Endothelial cell of umbilical vein (primary cell): ENCODE measurements at regions not wholly inside any gene's neighbourhood (a gene's known extent, or its start where the extent isn't known, plus 50 kb on each side); places are given as distances from the start of the nearest gene placed in this dataset.

Source experiments
- BruUV-seq: library from RNA; stranded (reverse); fragments of 400-500 nt; replicated peaks from 2 replicates; lab custom pipeline; 2021; lab: Mats Ljungman, UMichigan
- CTCF ChIA-PET: fragments of 300-600, 350-600 bp; sonication (Branson Sonifier 250); formaldehyde crosslinking; loops from one replicate; lab custom pipeline; 2021; ENCODE audit warnings: antibody characterized with exemption, inconsistent platforms; lab: Charles Lee
- POLR2A ChIA-PET: fragments of 300-600, 350-600 bp; sonication (Branson Sonifier 250); formaldehyde crosslinking; loops from one replicate; lab custom pipeline; 2021; ENCODE audit warnings: antibody characterized with exemption, inconsistent platforms; lab: Charles Lee
- DNase-seq: peaks from one replicate; pipeline ENCODE4 v3.0.0-alpha.2; 2011; ENCODE audit warnings: low read depth, low spot score
- FAIRE-seq: peaks from 2 replicates; lab custom pipeline; 2011; peaks lifted over from hg19 to GRCh38; lab: Jason Lieb, UNC
- H2AFZ ChIP-seq: 2 replicates; pipeline ENCODE4 v1.6.0; 2012; ENCODE audit warnings: low read depth, low read length, control low read depth, inconsistent platforms
- H3K27ac ChIP-seq: 2 replicates; pipeline ENCODE4 v1.5.1; 2011; ENCODE audit warnings: low read depth, mild to moderate bottlenecking, control low read depth, low read length, moderate library complexity; ENCODE audit not compliant: insufficient read depth
- H3K27me3 ChIP-seq, 2 experiments: 2 replicates each; pipeline versions ENCODE4 v1.6.0 to v1.6.1; 2011; ENCODE audit warnings: low read length in 2 of 2, mixed read lengths in 1 of 2; ENCODE audit not compliant: control insufficient read depth in 2 of 2, insufficient read depth in 2 of 2
- H3K36me3 ChIP-seq, 2 experiments: 2 replicates in 1 of 2; 3 replicates in 1 of 2; pipeline ENCODE4 v1.5.1; 2011; ENCODE audit warnings: low read length in 2 of 2, mild to moderate bottlenecking in 1 of 2, moderate library complexity in 1 of 2; ENCODE audit not compliant: control insufficient read depth in 2 of 2, insufficient read depth in 2 of 2; ENCODE audit errors: extremely low read depth in 1 of 2
- H3K4me1 ChIP-seq: 3 replicates; pipeline ENCODE4 v1.5.1; 2011; ENCODE audit warnings: mild to moderate bottlenecking, low read length; ENCODE audit not compliant: control insufficient read depth, insufficient read depth; ENCODE audit errors: extremely low read depth
- H3K4me2 ChIP-seq: 2 replicates; pipeline ENCODE4 v1.6.1; 2011; ENCODE audit warnings: low read length, control low read depth, mixed read lengths; ENCODE audit not compliant: insufficient read depth
- H3K4me3 ChIP-seq, 3 experiments: fragments of 200-600 bp in 1 of 3; sonication (generic), shearing (Covaris generic) in 1 of 3; replicated peaks in 1 of 3; 2 replicates each; pipeline ENCODE4 v1.5.1; 2011 to 2016; ENCODE audit warnings: control low read depth in 3 of 3, low read length in 3 of 3, mild to moderate bottlenecking in 2 of 3, inconsistent platforms in 1 of 3, low read depth in 1 of 3, moderate library complexity in 1 of 3; ENCODE audit not compliant: insufficient read depth in 1 of 3
- H3K79me2 ChIP-seq: 2 replicates; pipeline ENCODE4 v1.6.0; 2012; ENCODE audit warnings: low read length, inconsistent platforms; ENCODE audit not compliant: control insufficient read depth, insufficient read depth
- H3K9ac ChIP-seq: replicated peaks from 2 replicates; pipeline ENCODE3; 2011; ENCODE audit warnings: low read length, control low read depth; ENCODE audit not compliant: insufficient read depth; ENCODE audit errors: extremely low read depth
- H3K9me1 ChIP-seq: replicated peaks from 3 replicates; pipeline ENCODE4 v1.6.0; 2011; ENCODE audit warnings: mild to moderate bottlenecking, low read length; ENCODE audit not compliant: control insufficient read depth, insufficient read depth; ENCODE audit errors: extremely low read depth
- H3K9me3 ChIP-seq: replicated peaks from 2 replicates; pipeline ENCODE4 v1.5.1; 2012; ENCODE audit warnings: low read length, inconsistent platforms; ENCODE audit not compliant: control insufficient read depth, insufficient read depth
- H4K20me1 ChIP-seq: replicated peaks from 2 replicates; pipeline ENCODE3; 2011; ENCODE audit warnings: mild to moderate bottlenecking, low read length; ENCODE audit not compliant: control insufficient read depth, insufficient read depth; ENCODE audit errors: extremely low read depth
- CTCF ChIP-seq, 2 donors: IDR thresholded peaks; 1 replicate in 1 of 2; 2 replicates in 1 of 2; pipeline ENCODE4 v1.5.1; 2011; ENCODE audit warnings: low read length in 2 of 2, mild to moderate bottlenecking in 2 of 2, moderate library complexity in 2 of 2, control low read depth in 1 of 2, inconsistent platforms in 1 of 2, low read depth in 1 of 2; ENCODE audit not compliant: insufficient read depth in 1 of 2; ENCODE audit errors: extremely low read depth in 1 of 2
- EZH2 ChIP-seq: IDR thresholded peaks from 2 replicates; pipeline ENCODE4 v1.6.1; 2012; ENCODE audit warnings: borderline replicate concordance, low read depth, mild to moderate bottlenecking, moderate library complexity, low read length, inconsistent platforms; ENCODE audit not compliant: severe bottlenecking
- FOS ChIP-seq: IDR thresholded peaks from 2 replicates; pipeline ENCODE4 v1.6.1; 2011; ENCODE audit warnings: mild to moderate bottlenecking, low read length, moderate library complexity, borderline replicate concordance; ENCODE audit not compliant: insufficient read depth
- GATA2 ChIP-seq: IDR thresholded peaks from 2 replicates; pipeline ENCODE4 v1.7.0; 2011; ENCODE audit warnings: low read depth, mild to moderate bottlenecking, moderate library complexity, mixed read lengths, low read length; ENCODE audit not compliant: insufficient read length, insufficient read depth
- JUN ChIP-seq: IDR thresholded peaks from 2 replicates; pipeline ENCODE4 v1.6.1; 2011; ENCODE audit warnings: borderline replicate concordance, low read depth; ENCODE audit not compliant: insufficient read length, insufficient read depth
- MAX ChIP-seq: IDR thresholded peaks from 2 replicates; pipeline ENCODE4 v1.6.1; 2011; ENCODE audit not compliant: insufficient read depth, insufficient read length
- MYC ChIP-seq: IDR thresholded peaks from one replicate; pipeline ENCODE4 v1.6.1; 2011; ENCODE audit warnings: mild to moderate bottlenecking, low read depth, low read length
- POLR2A ChIP-seq: IDR thresholded peaks from 2 replicates; pipeline ENCODE4 v1.6.1; 2012; ENCODE audit warnings: low read depth, mild to moderate bottlenecking, control low read depth, low read length
- POLR2AphosphoS5 ChIP-seq: IDR thresholded peaks from 2 replicates; pipeline ENCODE4 v1.6.1; 2012; ENCODE audit warnings: low read depth, mild to moderate bottlenecking, control low read depth, low read length, moderate library complexity; ENCODE audit not compliant: insufficient read depth
- dilution Hi-C: fragments of 300-500 bp; cut with MboI; formaldehyde crosslinking; loops from one replicate; pipeline ENCODE4 v1.15.0; 2019; ENCODE audit warnings: low sequenced_read_pairs; ENCODE audit not compliant: extremely low pct_ligation_motif_present
- intact Hi-C: fragments of 100-400 bp; cut with micrococcal nuclease; formaldehyde crosslinking; loops from one replicate; pipeline ENCODE4 v1.10.0; 2022

- TF ChIP-seq CTCF (IDR thresholded peaks at IDR 0.05; ENCODE audit: extremely low read depth in 1 of 2, insufficient read depth in 1 of 2, low read depth in 1 of 2, low read length in 2 of 2): no peak
- TF ChIP-seq JUN: no peak
- TF ChIP-seq EZH2: no peak
- DNase-seq (no peak), FAIRE-seq (no peak)
- Histone ChIP-seq H3K9ac (no peak overlapping the region), H3K27me3 (peaks cover 2 to 13% of the 10 kb centered on the region in 2 experiments), H3K79me2 (no peaks in the 10 kb centered on the region), H3K9me1 (no peaks in the 10 kb centered on the region), H3K27ac (no peak overlapping the region), H3K36me3 (no peaks in the 10 kb centered on the region), H3K4me1 (no peaks in the 10 kb centered on the region), H3K4me2 (no peak overlapping the region), H4K20me1 (no peaks in the 10 kb centered on the region), H3K4me3 (no peak overlapping the region), H3K9me3 (no peaks in the 10 kb centered on the region), H2AFZ (no peak overlapping the region)
- no TSS peak for BruUV-seq
- dilution Hi-C loops: no loop called here
- intact Hi-C loops: no loop called here
- ChIA-PET CTCF (interaction anchor here (1.2 to 3.0 kb wide), 2 partner anchors 10 to 12 kb away, joined by 4 to 6 read pairs; no protein-coding TSS in a partner anchor), POLR2A (no interaction called here)
These were observed 225.9 kb downstream of the SEC61B start for GRCh38 chr9:99447951-99448350.

GRCh38 chr9:99449726-99450125 lies 227.6 kb downstream of the SEC61B start:
- BruUV-seq: no TSS peak
- FAIRE-seq (no peak), DNase-seq (no peak)
- Histone ChIP-seq H3K4me2 (no peak overlapping the region), H3K9me3 (no peaks in the 10 kb centered on the region), H3K79me2 (no peaks in the 10 kb centered on the region), H3K4me1 (no peaks in the 10 kb centered on the region), H3K4me3 (no peak overlapping the region), H3K9ac (no peak overlapping the region), H2AFZ (no peak overlapping the region), H3K9me1 (no peaks in the 10 kb centered on the region), H3K27ac (no peak overlapping the region), H3K27me3 (peaks cover 4 to 13% of the 10 kb centered on the region in 2 experiments), H4K20me1 (no peaks in the 10 kb centered on the region), H3K36me3 (no peaks in the 10 kb centered on the region)
- POLR2A ChIA-PET: no interaction called here
- CTCF ChIA-PET: interaction anchor here (1.1 to 3.0 kb wide), 2 partner anchors 14 to 16 kb away, joined by 3 to 6 read pairs; no protein-coding TSS in a partner anchor
- dilution Hi-C loops (no loop called here), intact Hi-C loops (no loop called here)
- TF ChIP-seq FOS (no peak), JUN (no peak), MAX (no peak), EZH2 (no peak), GATA2 (no peak), CTCF (IDR thresholded peaks at IDR 0.05; ENCODE audit: extremely low read depth in 1 of 2, insufficient read depth in 1 of 2, low read depth in 1 of 2, low read length in 2 of 2) (no peak), MYC (no peak), POLR2A (no peak), POLR2AphosphoS5 (no peak)
